Sigmoid colon (tissue), 6 donors: ENCODE measurements at regions not wholly inside any gene's neighbourhood (a gene's known extent, or its start where the extent isn't known, plus 50 kb on each side); places are given as distances from the start of the nearest gene placed in this dataset.

Source experiments
- DNase-seq: peaks from one replicate; pipeline ENCODE4 v3.0.0-alpha.2; 2019
- H3K27ac ChIP-seq, 4 donors: fragments of 200-600 bp; sonication (generic); one replicate each; pipeline ENCODE4 v1.5.1; 2016 to 2019; ENCODE audit warnings: mild to moderate bottlenecking in 1 of 4
- H3K27me3 ChIP-seq, 3 donors: fragments of 200-600 bp; sonication (generic); one replicate each; pipeline ENCODE4 v1.5.1; 2019; ENCODE audit warnings: mild to moderate bottlenecking in 1 of 3
- H3K36me3 ChIP-seq, 4 donors: fragments of 200-600 bp; sonication (generic); one replicate each; pipeline ENCODE4 v1.5.1; 2016 to 2019
- H3K4me1 ChIP-seq, 4 donors: fragments of 200-600 bp; sonication (generic); one replicate each; pipeline ENCODE4 v1.5.1; 2017 to 2019
- H3K4me3 ChIP-seq, 4 donors: fragments of 200-600 bp; sonication (generic); one replicate each; pipeline ENCODE4 v1.5.1; 2017 to 2019; ENCODE audit warnings: mild to moderate bottlenecking in 2 of 4, moderate library complexity in 1 of 4
- H3K9me3 ChIP-seq, 4 donors: fragments of 200-600 bp in 3 of 4; sonication (generic) in 3 of 4; one replicate each; pipeline versions ENCODE4 v1.5.1 to v1.6.1; 2013 to 2019
- CTCF ChIP-seq, 4 experiments: fragments of 450-650 bp in 3 of 4; fragments of 200-600 bp in 1 of 4; IDR thresholded peaks; one replicate each; pipeline ENCODE4 v1.5.1; 2016 to 2019; ENCODE audit warnings: antibody characterized with exemption in 4 of 4, mild to moderate bottlenecking in 3 of 4, moderate library complexity in 2 of 4
- EP300 ChIP-seq, 4 donors: sonication (generic); formaldehyde crosslinking; IDR thresholded peaks; one replicate each; pipeline ENCODE4 v1.6.1; 2017; ENCODE audit warnings: antibody characterized with exemption in 4 of 4
- POLR2A ChIP-seq, 2 donors: fragments of 450-650 bp; IDR thresholded peaks; one replicate each; pipeline ENCODE4 v1.6.1; 2016; ENCODE audit warnings: antibody characterized with exemption in 2 of 2, mild to moderate bottlenecking in 2 of 2, moderate library complexity in 2 of 2
- POLR2AphosphoS5 ChIP-seq, 4 donors: sonication (generic); formaldehyde crosslinking; IDR thresholded peaks; one replicate each; pipeline ENCODE4 v1.6.1; 2017; ENCODE audit warnings: antibody characterized with exemption in 4 of 4
- WGBS, 2 donors: extraction: QIAGEN DNeasy Blood & Tissue Kit; methylation state at CpG; one replicate each; pipeline ENCODE4 v1.1.7; 2013; 5-methylcytosine and 5-hydroxymethylcytosine counted together
- intact Hi-C: fragments of 100-400 bp; cut with DNase I; formaldehyde crosslinking; loops from one replicate; pipeline ENCODE4 v1.15.1; 2023
- donor health status: healthy with polysubstance abuse.
- donor health status: healthy.

- peak; percentile 64 for DNase-seq
- Histone ChIP-seq H3K4me3 (no peak overlapping the region), H3K9me3 (no peaks in the 10 kb centered on the region), H3K27me3 (no peaks in the 10 kb centered on the region), H3K36me3 (no peaks in the 10 kb centered on the region), H3K27ac (no peak overlapping the region), H3K4me1 (no peaks in the 10 kb centered on the region)
- no peak for TF ChIP-seq POLR2A (IDR thresholded peaks at IDR 0.05)
- no peak for TF ChIP-seq EP300 (IDR thresholded peaks at IDR 0.05)
- TF ChIP-seq POLR2AphosphoS5 (IDR thresholded peaks at IDR 0.05), result no peak
- TF ChIP-seq CTCF (IDR thresholded peaks at IDR 0.05), result no peak
- intact Hi-C loops, result no loop called here
- 80 to 91% methylated on average over 2 of the region's 2 CpGs for whole genome bisulfite sequencing, 2 donors
Observed at GRCh38 chr21:40990366-40990765, 143.4 kb upstream of the DSCAM start.

GRCh38 chr21:40997831-40998230, 150.9 kb upstream of the DSCAM start:
- Histone ChIP-seq H3K36me3 (no peaks in the 10 kb centered on the region), H3K9me3 (peaks cover 0 to 4% (median 1%) of the 10 kb centered on the region in 4 donors), H3K4me3 (no peak overlapping the region), H3K27me3 (no peaks in the 10 kb centered on the region), H3K27ac (no peak overlapping the region), H3K4me1 (no peaks in the 10 kb centered on the region)
- no peak for TF ChIP-seq POLR2A (IDR thresholded peaks at IDR 0.05)
- TF ChIP-seq CTCF (IDR thresholded peaks at IDR 0.05), result no peak
- TF ChIP-seq EP300 (IDR thresholded peaks at IDR 0.05), result no peak
- no peak for TF ChIP-seq POLR2AphosphoS5 (IDR thresholded peaks at IDR 0.05)
- DNase-seq, result no peak
- intact Hi-C loops, result no loop called here
- 79 to 89% methylated on average over 3 of the region's 3 CpGs for WGBS, 2 donors

GRCh38 chr21:41000838-41001237, 153.9 kb upstream of the DSCAM start:
- no peak for TF ChIP-seq CTCF (IDR thresholded peaks at IDR 0.05)
- TF ChIP-seq POLR2AphosphoS5 (IDR thresholded peaks at IDR 0.05), result no peak
- TF ChIP-seq EP300 (IDR thresholded peaks at IDR 0.05), result no peak
- no peak for TF ChIP-seq POLR2A (IDR thresholded peaks at IDR 0.05)
- no peaks in the 10 kb centered on the region for H3K4me1 ChIP-seq
- no peak for DNase-seq
- intact Hi-C loops, result no loop called here
- H3K27ac ChIP-seq, result no peak overlapping the region
- H3K27me3 ChIP-seq, result no peaks in the 10 kb centered on the region
- H3K4me3 ChIP-seq, result no peak overlapping the region
- no peaks in the 10 kb centered on the region for H3K36me3 ChIP-seq
- 98 to 100% methylated on average over 1 of the region's 1 CpG for WGBS, 2 donors
- peaks cover 0 to 4% (median 1%) of the 10 kb centered on the region in 4 donors for H3K9me3 ChIP-seq

- H3K4me1 ChIP-seq, result no peaks in the 10 kb centered on the region
- 75 to 87% methylated on average over 6 of the region's 6 CpGs for WGBS, 2 donors
- peaks cover 0 to under 1% (median 0%) of the 10 kb centered on the region in 4 donors for H3K9me3 ChIP-seq
- no peaks in the 10 kb centered on the region for H3K36me3 ChIP-seq
- no peak for DNase-seq
- no peak overlapping the region for H3K4me3 ChIP-seq
- H3K27me3 ChIP-seq, result no peaks in the 10 kb centered on the region
- H3K27ac ChIP-seq, result no peak overlapping the region
- intact Hi-C loops, result no loop called here
- TF ChIP-seq POLR2AphosphoS5 (IDR thresholded peaks at IDR 0.05) (no peak), EP300 (IDR thresholded peaks at IDR 0.05) (no peak), CTCF (IDR thresholded peaks at IDR 0.05) (no peak), POLR2A (IDR thresholded peaks at IDR 0.05) (no peak)
Observed at GRCh38 chr21:41006636-41007035, 159.7 kb upstream of the DSCAM start.

GRCh38 chr21:41008351-41008750, 159.6 kb upstream of the BACE2 start:
- Histone ChIP-seq H3K27ac (no peak overlapping the region), H3K4me3 (no peak overlapping the region), H3K27me3 (no peaks in the 10 kb centered on the region), H3K4me1 (no peaks in the 10 kb centered on the region), H3K36me3 (no peaks in the 10 kb centered on the region), H3K9me3 (no peaks in the 10 kb centered on the region)
- no peak for DNase-seq
- intact Hi-C loops, result no loop called here
- 81% methylated on average over 6 of the region's 6 CpGs for WGBS, 2 donors
- no peak for TF ChIP-seq CTCF (IDR thresholded peaks at IDR 0.05)
- no peak for TF ChIP-seq POLR2A (IDR thresholded peaks at IDR 0.05)
- no peak for TF ChIP-seq POLR2AphosphoS5 (IDR thresholded peaks at IDR 0.05)
- TF ChIP-seq EP300 (IDR thresholded peaks at IDR 0.05), result no peak
